Left lobe of liver (tissue), 2 donors: ENCODE measurements at regions not wholly inside any gene's neighbourhood (a gene's known extent, or its start where the extent isn't known, plus 50 kb on each side); places are given as distances from the start of the nearest gene placed in this dataset.

Source experiments
- ATAC-seq: fragments of 200-7000 bp; cut with Tn5 transposase; one replicate; pipeline ENCODE4 v1.9.1; 2020; ENCODE audit warnings: mild to moderate bottlenecking, moderate library complexity
- DNase-seq: peaks from one replicate; pipeline ENCODE4 v3.0.0-alpha.2; 2020; ENCODE audit warnings: low spot score
- donor health status: DM: no; HTN: no; CAD: no; lungs with moderate emphysema.
- donor health status: DM: no; HTN: yes; CAD: no.

DNA sequence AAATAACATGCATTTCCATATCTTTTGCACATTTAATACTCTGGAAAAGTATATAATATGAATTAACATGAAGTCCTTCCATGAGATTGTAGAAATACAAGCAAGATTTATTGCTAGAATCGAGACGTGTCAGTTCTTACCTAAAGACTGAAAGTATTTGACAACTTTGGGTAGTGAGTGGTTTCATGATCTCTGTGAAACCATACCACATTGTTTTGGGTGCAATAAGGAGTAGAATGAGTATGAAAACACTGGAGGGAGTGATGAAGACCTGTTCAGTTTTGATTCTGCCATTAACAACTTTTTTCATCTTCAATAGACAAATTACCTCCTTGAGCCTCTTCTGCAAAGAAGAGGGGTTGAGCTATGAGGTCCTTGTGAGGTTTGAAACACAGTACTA, 133.7 kb downstream of the NUDT12 start:
- DNase-seq (no peak), ATAC-seq (no peak)

GRCh38 chr5:103428411-103428871, 134.1 kb downstream of the NUDT12 start:
- no peak for ATAC-seq
- no peak for DNase-seq

DNA sequence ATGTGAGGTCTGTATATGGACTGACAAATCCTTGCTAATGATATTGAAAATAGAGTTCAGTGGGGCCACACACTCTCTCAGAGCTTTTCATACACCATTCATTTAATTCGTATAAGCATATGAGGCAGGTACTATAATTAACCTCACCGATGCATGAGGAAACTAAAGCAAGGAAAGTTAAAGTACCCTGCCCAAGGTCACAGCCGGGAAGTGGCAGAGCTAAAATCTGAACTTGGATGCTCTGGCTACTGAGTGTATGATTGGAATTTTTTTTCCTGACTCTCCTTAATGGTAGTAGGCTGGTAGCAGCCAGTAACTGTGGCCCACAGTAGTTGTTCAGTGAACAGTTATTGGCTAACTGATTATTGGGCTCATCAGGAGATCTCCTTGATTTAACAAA, 135.3 kb downstream of the NUDT12 start:
- ATAC-seq = no peak

GRCh38 chr5:103425686-103426454, 136.7 kb downstream of the NUDT12 start:
- DNase-seq (no peak), ATAC-seq (no peak)

More for the DNA sequence above, 135.3 kb downstream of the NUDT12 start:
- no peak for DNase-seq

- DNase-seq (no peak), ATAC-seq (no peak)
These were observed 138.0 kb downstream of the NUDT12 start for GRCh38 chr5:103424453-103425205.

DNA sequence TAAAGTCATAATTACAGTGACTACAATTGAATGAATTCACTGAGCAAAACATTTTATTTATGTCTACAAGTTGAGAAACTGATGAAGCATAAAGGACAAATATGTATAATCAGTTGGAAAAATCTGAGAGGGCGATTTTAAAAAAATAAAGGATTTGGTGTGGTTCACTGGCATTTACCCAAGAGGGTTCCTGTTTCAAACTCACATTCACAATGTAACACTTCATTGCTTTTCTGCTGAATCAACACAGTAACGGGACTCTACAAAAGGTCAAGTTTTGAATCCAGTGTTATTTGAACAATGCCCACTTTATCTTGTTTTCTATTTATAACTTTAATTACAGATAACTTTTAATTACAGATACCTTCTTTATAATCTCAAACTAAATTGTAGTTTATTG, 138.6 kb downstream of the NUDT12 start:
- DNase-seq (no peak), ATAC-seq (no peak)

- ATAC-seq = no peak
- DNase-seq = no peak
These were observed 139.8 kb downstream of the NUDT12 start for GRCh38 chr5:103422756-103423155.

GRCh38 chr5:103414604-103415003, 148.0 kb downstream of the NUDT12 start:
- no peak for DNase-seq
- ATAC-seq = no peak

- ATAC-seq = no peak
- DNase-seq = no peak
These were observed 150.9 kb downstream of the NUDT12 start for GRCh38 chr5:103411711-103412110.

- DNase-seq = no peak
- ATAC-seq = no peak
These were observed 151.6 kb downstream of the MACIR start for GRCh38 chr5:103410172-103410571.

GRCh38 chr5:103409013-103409670, 150.6 kb downstream of the MACIR start:
- ATAC-seq = no peak

GRCh38 chr5:103408408-103408807, 149.8 kb downstream of the MACIR start:
- no peak for ATAC-seq
- DNase-seq = no peak

More at GRCh38 chr5:103409013-103409670, 150.6 kb downstream of the MACIR start:
- DNase-seq = no peak

GRCh38 chr5:103407402-103407801, 148.8 kb downstream of the MACIR start:
- DNase-seq (no peak), ATAC-seq (no peak)

DNA sequence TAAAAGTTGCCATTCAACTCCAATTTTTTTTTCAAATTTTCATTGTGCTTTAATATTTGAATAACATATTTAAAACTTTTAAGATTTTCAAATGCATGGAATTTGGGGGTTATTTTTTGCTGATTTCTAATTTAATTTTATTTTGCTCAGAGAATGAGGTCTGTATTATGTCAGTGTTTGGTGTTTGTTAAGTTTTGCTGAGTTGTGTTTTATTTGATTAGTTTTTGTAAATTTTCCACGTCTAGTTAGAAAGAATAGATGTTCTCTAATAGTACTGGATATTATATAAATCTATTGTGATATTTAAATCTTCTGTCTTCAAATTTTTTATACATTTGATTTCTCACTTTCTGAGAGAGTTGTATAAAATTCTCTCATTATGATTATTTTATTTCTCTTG, 145.9 kb downstream of the MACIR start:
- ATAC-seq = no peak
- DNase-seq = no peak

GRCh38 chr5:103402851-103403250, 144.3 kb downstream of the MACIR start:
- no peak for DNase-seq
- ATAC-seq = no peak

- DNase-seq (no peak), ATAC-seq (no peak)
These were observed 139.4 kb downstream of the MACIR start for GRCh38 chr5:103397739-103398581.

GRCh38 chr5:103394676-103395075, 136.1 kb downstream of the MACIR start:
- ATAC-seq = no peak
- DNase-seq = no peak

GRCh38 chr5:103393101-103393754, 134.7 kb downstream of the MACIR start:
- ATAC-seq (peak; percentile 40), DNase-seq (no peak)

DNA sequence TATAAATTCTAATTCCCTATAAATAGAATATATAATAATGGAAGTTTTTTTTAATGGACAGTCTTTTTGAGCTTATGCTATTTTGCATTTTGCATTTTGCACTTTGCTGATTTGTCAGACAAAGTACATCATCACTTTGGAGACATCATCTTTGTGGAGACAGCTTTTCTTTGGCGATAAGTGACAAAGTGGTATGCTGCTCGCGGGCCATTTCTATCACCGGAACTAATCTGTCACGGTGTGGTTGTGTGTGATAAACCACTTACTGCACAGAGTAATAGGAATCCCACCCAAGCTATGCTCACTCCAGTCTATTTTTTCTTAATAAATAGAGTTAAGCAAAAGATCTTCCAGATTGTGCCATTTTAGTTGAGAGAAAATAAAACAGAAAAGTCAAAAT, 133.1 kb downstream of the MACIR start:
- ATAC-seq (no peak), DNase-seq (no peak)

DNA sequence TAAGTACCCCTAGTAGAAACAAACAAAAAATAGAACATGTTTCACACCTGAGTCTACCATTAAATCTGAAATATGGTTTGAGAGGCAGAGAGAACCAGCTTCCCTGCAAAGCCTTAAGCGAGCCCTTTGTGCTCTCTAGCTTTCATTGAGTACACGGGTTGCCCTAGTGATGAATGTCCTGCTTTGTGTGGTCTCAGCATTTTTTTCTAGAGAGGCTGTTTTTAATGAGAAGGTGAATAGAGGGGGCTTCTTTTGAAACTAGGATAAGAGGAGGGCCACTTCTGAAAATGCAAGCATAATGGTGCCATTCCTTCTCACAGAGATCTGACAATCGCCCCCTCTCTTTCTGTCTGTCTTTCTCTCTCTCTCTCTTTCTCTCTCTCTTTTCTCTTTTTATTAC, 131.3 kb downstream of the MACIR start:
- DNase-seq (no peak), ATAC-seq (no peak)
